ENCODE measurements at regions not wholly inside any gene's neighbourhood (a gene's known extent, or its start where the extent isn't known, plus 50 kb on each side); places are given as distances from the start of the nearest gene placed in this dataset.

- Histone ChIP-seq H3K9ac (ENCODE audit: insufficient read length, low read depth) (no peak overlapping the region), H3K27me3 (ENCODE audit: insufficient read depth, insufficient read length) (no peaks in the 10 kb centered on the region), H3K4me3 (ENCODE audit: insufficient read length, low read depth) (no peak overlapping the region), H3K9me3 (ENCODE audit: insufficient read depth, low read length) (no peaks in the 10 kb centered on the region), H3K4me1 (ENCODE audit: insufficient read depth, insufficient read length) (no peaks in the 10 kb centered on the region), H3K36me3 (ENCODE audit: insufficient read depth, insufficient read length, low read length) (no peaks in the 10 kb centered on the region)
- DNase-seq (ENCODE audit: low read depth, low spot score) = no peak
- no peak for TF ChIP-seq SUZ12 (IDR thresholded peaks at IDR 0.05; ENCODE audit: extremely low read depth, insufficient read depth, insufficient read length)
- TF ChIP-seq ZNF274 (IDR thresholded peaks at IDR 0.05; ENCODE audit: low read depth, low read length) = no peak
- TF ChIP-seq YY1 (IDR thresholded peaks at IDR 0.05; ENCODE audit: insufficient read depth, insufficient read length) = no peak
Measured at GRCh38 chr1:56068908-56069307, 510.5 kb downstream of the PLPP3 start.

DNA sequence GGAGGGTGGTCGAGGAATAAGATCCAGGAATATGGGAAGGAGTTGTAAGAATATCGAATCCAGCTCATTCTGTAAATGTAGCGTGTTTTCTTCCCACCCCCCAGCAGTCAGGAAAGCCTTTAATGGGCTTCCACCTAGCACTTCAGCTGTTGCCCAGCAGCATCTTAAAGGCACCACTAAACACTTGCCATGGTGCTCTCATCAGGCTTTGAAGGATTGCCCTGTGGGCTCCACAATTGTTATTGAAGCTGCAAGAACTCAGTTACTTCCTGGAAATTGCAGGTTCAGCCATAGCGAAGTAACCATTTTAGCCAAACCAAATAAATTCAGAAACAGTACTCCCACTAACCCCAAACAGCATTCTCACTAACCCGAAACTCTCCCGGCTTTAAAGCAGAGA lies 511.2 kb downstream of the PLPP3 start:
- H3K36me3 ChIP-seq (ENCODE audit: insufficient read depth, insufficient read length, low read length) = no peaks in the 10 kb centered on the region
- no peak overlapping the region for H3K9ac ChIP-seq (ENCODE audit: insufficient read length, low read depth)
- H3K4me3 ChIP-seq (ENCODE audit: insufficient read length, low read depth) = no peak overlapping the region
- no peak for TF ChIP-seq SUZ12 (IDR thresholded peaks at IDR 0.05; ENCODE audit: extremely low read depth, insufficient read depth, insufficient read length)
- TF ChIP-seq YY1 (IDR thresholded peaks at IDR 0.05; ENCODE audit: insufficient read depth, insufficient read length) = no peak
- no peak for TF ChIP-seq ZNF274 (IDR thresholded peaks at IDR 0.05; ENCODE audit: low read depth, low read length)
- no peak for DNase-seq (ENCODE audit: low read depth, low spot score)
- no peaks in the 10 kb centered on the region for H3K27me3 ChIP-seq (ENCODE audit: insufficient read depth, insufficient read length)
- no peaks in the 10 kb centered on the region for H3K4me1 ChIP-seq (ENCODE audit: insufficient read depth, insufficient read length)
- no peaks in the 10 kb centered on the region for H3K9me3 ChIP-seq (ENCODE audit: insufficient read depth, low read length)

DNA sequence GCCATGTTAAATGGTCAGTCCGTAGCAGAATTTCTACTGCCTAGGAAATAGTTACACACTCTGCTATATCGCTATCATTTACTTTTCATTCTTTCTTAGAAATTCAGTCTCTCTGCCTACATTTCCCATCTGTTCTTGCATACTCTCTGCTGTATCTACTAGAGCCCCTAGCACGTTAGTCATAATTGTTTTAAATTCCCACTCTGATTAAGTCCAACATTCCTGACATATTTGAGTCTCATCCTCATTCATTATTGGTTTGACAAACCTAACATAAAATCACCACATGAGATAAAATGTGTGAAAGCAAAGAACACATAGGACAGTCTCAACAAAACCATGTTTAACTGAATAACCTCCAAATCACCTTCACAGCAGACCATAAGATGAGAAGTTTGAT lies 513.6 kb downstream of the PLPP3 start:
- H3K36me3 ChIP-seq (ENCODE audit: insufficient read depth, insufficient read length, low read length) = no peaks in the 10 kb centered on the region
- H3K4me3 ChIP-seq (ENCODE audit: insufficient read length, low read depth) = no peak overlapping the region
- no peaks in the 10 kb centered on the region for H3K27me3 ChIP-seq (ENCODE audit: insufficient read depth, insufficient read length)
- TF ChIP-seq SUZ12 (IDR thresholded peaks at IDR 0.05; ENCODE audit: extremely low read depth, insufficient read depth, insufficient read length) (no peak), YY1 (IDR thresholded peaks at IDR 0.05; ENCODE audit: insufficient read depth, insufficient read length) (no peak), ZNF274 (IDR thresholded peaks at IDR 0.05; ENCODE audit: low read depth, low read length) (no peak)
- H3K9me3 ChIP-seq (ENCODE audit: insufficient read depth, low read length) = no peaks in the 10 kb centered on the region
- no peak for DNase-seq (ENCODE audit: low read depth, low spot score)
- H3K4me1 ChIP-seq (ENCODE audit: insufficient read depth, insufficient read length) = no peaks in the 10 kb centered on the region
- H3K9ac ChIP-seq (ENCODE audit: insufficient read length, low read depth) = no peak overlapping the region

GRCh38 chr1:56064705-56065104 lies 514.7 kb downstream of the PLPP3 start:
- no peaks in the 10 kb centered on the region for H3K27me3 ChIP-seq (ENCODE audit: insufficient read depth, insufficient read length)
- TF ChIP-seq SUZ12 (IDR thresholded peaks at IDR 0.05; ENCODE audit: extremely low read depth, insufficient read depth, insufficient read length) (no peak), ZNF274 (IDR thresholded peaks at IDR 0.05; ENCODE audit: low read depth, low read length) (no peak), YY1 (IDR thresholded peaks at IDR 0.05; ENCODE audit: insufficient read depth, insufficient read length) (no peak)
- DNase-seq (ENCODE audit: low read depth, low spot score) = no peak
- no peaks in the 10 kb centered on the region for H3K9me3 ChIP-seq (ENCODE audit: insufficient read depth, low read length)
- no peaks in the 10 kb centered on the region for H3K36me3 ChIP-seq (ENCODE audit: insufficient read depth, insufficient read length, low read length)
- H3K9ac ChIP-seq (ENCODE audit: insufficient read length, low read depth) = no peak overlapping the region
- H3K4me3 ChIP-seq (ENCODE audit: insufficient read length, low read depth) = no peak overlapping the region
- no peaks in the 10 kb centered on the region for H3K4me1 ChIP-seq (ENCODE audit: insufficient read depth, insufficient read length)

DNA sequence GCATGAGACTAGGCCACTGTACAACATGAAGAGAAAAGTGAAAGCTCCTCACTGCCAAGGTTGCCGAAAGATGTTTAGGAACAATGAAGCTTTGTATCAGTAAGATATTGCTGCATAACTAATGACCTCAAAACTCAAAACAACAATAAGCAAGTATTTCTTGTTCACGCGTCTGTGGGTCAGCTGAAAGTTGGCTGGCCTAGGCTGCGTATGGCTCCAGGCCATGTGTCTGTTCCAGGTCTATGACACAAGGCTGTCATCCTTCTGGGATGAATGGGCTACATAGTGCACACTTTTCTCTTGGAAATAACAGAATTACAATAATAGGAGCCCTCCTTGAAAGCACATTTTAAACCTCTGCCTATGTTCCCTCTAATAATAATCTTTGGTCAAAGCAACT lies 515.9 kb downstream of the PLPP3 start:
- no peaks in the 10 kb centered on the region for H3K36me3 ChIP-seq (ENCODE audit: insufficient read depth, insufficient read length, low read length)
- no peak for TF ChIP-seq YY1 (IDR thresholded peaks at IDR 0.05; ENCODE audit: insufficient read depth, insufficient read length)
- no peak overlapping the region for H3K9ac ChIP-seq (ENCODE audit: insufficient read length, low read depth)
- DNase-seq (ENCODE audit: low read depth, low spot score) = no peak
- no peaks in the 10 kb centered on the region for H3K4me1 ChIP-seq (ENCODE audit: insufficient read depth, insufficient read length)
- no peaks in the 10 kb centered on the region for H3K27me3 ChIP-seq (ENCODE audit: insufficient read depth, insufficient read length)
- no peaks in the 10 kb centered on the region for H3K9me3 ChIP-seq (ENCODE audit: insufficient read depth, low read length)
- no peak overlapping the region for H3K4me3 ChIP-seq (ENCODE audit: insufficient read length, low read depth)

DNA sequence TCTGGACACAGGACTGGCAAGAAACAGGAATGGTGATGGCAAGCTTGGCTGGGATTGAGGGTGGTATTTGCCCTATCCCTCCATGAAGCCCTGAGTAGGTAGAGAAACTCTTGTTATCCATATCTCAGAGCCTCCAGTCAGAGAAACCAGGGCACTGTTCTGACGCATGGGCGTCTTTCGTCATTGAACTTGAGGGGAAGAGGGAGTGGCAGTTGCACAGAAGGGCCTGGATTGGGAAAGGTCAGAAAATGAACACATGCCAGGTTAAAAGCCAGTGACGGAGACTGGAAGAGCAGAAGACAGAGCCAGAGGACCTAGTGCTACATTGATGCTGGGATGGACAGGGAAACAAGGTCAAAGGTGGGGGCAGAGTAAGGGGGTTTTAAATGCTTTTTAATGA lies 516.7 kb downstream of the PLPP3 start:
- no peak for TF ChIP-seq ZNF274 (IDR thresholded peaks at IDR 0.05; ENCODE audit: low read depth, low read length)
- no peak for TF ChIP-seq SUZ12 (IDR thresholded peaks at IDR 0.05; ENCODE audit: extremely low read depth, insufficient read depth, insufficient read length)
- no peak for TF ChIP-seq YY1 (IDR thresholded peaks at IDR 0.05; ENCODE audit: insufficient read depth, insufficient read length)
- Histone ChIP-seq H3K9me3 (ENCODE audit: insufficient read depth, low read length) (no peaks in the 10 kb centered on the region), H3K36me3 (ENCODE audit: insufficient read depth, insufficient read length, low read length) (no peaks in the 10 kb centered on the region), H3K4me3 (ENCODE audit: insufficient read length, low read depth) (no peak overlapping the region), H3K27me3 (ENCODE audit: insufficient read depth, insufficient read length) (no peaks in the 10 kb centered on the region), H3K4me1 (ENCODE audit: insufficient read depth, insufficient read length) (no peaks in the 10 kb centered on the region), H3K9ac (ENCODE audit: insufficient read length, low read depth) (no peak overlapping the region)
- no peak for DNase-seq (ENCODE audit: low read depth, low spot score)

DNA sequence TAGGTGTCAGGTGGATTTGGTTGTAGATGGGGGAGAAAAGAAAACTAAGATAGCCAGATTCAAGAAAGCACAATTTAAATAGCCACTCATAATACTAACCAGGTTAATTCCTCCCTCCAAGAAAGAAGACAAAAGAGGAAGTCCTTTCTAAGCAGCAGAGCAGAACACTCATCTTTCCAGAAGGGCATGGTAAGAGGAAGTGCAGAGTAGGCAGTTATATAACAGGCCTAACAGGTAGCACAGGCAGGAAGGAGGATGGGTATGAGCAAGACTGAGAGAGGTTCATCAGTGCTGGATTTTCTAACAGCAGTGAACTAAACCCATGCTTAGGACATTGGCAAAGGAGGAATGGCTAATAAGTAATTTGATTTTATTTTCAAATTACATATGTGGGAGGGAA lies 517.5 kb downstream of the PLPP3 start:
- no peaks in the 10 kb centered on the region for H3K36me3 ChIP-seq (ENCODE audit: insufficient read depth, insufficient read length, low read length)
- H3K9ac ChIP-seq (ENCODE audit: insufficient read length, low read depth) = no peak overlapping the region
- H3K9me3 ChIP-seq (ENCODE audit: insufficient read depth, low read length) = no peaks in the 10 kb centered on the region
- TF ChIP-seq ZNF274 (IDR thresholded peaks at IDR 0.05; ENCODE audit: low read depth, low read length) (no peak), SUZ12 (IDR thresholded peaks at IDR 0.05; ENCODE audit: extremely low read depth, insufficient read depth, insufficient read length) (no peak), YY1 (IDR thresholded peaks at IDR 0.05; ENCODE audit: insufficient read depth, insufficient read length) (no peak)
- DNase-seq (ENCODE audit: low read depth, low spot score) = no peak
- H3K4me1 ChIP-seq (ENCODE audit: insufficient read depth, insufficient read length) = no peaks in the 10 kb centered on the region
- no peak overlapping the region for H3K4me3 ChIP-seq (ENCODE audit: insufficient read length, low read depth)
- no peaks in the 10 kb centered on the region for H3K27me3 ChIP-seq (ENCODE audit: insufficient read depth, insufficient read length)

GRCh38 chr1:56060906-56061305 lies 518.5 kb downstream of the PLPP3 start:
- Histone ChIP-seq H3K9me3 (ENCODE audit: insufficient read depth, low read length) (no peaks in the 10 kb centered on the region), H3K4me3 (ENCODE audit: insufficient read length, low read depth) (no peak overlapping the region), H3K27me3 (ENCODE audit: insufficient read depth, insufficient read length) (no peaks in the 10 kb centered on the region), H3K4me1 (ENCODE audit: insufficient read depth, insufficient read length) (no peaks in the 10 kb centered on the region), H3K36me3 (ENCODE audit: insufficient read depth, insufficient read length, low read length) (no peaks in the 10 kb centered on the region), H3K9ac (ENCODE audit: insufficient read length, low read depth) (no peak overlapping the region)
- TF ChIP-seq ZNF274 (IDR thresholded peaks at IDR 0.05; ENCODE audit: low read depth, low read length) (no peak), YY1 (IDR thresholded peaks at IDR 0.05; ENCODE audit: insufficient read depth, insufficient read length) (no peak), SUZ12 (IDR thresholded peaks at IDR 0.05; ENCODE audit: extremely low read depth, insufficient read depth, insufficient read length) (no peak)
- no peak for DNase-seq (ENCODE audit: low read depth, low spot score)

Measured in NT2/D1 (cell line).